ENCODE measurements at regions not wholly inside any gene's neighbourhood (a gene's known extent, or its start where the extent isn't known, plus 50 kb on each side); places are given as distances from the start of the nearest gene placed in this dataset.

- Histone ChIP-seq H3K9ac (ENCODE audit: low read length) (no peak overlapping the region), H3K27ac (ENCODE audit: low read depth, low read length) (no peak overlapping the region), H4K20me1 (ENCODE audit: insufficient read depth, low read length) (no peaks in the 10 kb centered on the region), H3K4me1 (ENCODE audit: insufficient read depth, low read length) (no peaks in the 10 kb centered on the region), H3K79me2 (ENCODE audit: insufficient read depth, low read length) (no peaks in the 10 kb centered on the region), H3K4me2 (ENCODE audit: low read length) (no peak overlapping the region), H3K4me3 (ENCODE audit: insufficient read depth, low read depth, low read length) (no peak overlapping the region), H3K36me3 (ENCODE audit: insufficient read depth, low read length) (no peaks in the 10 kb centered on the region), H3K9me3 (ENCODE audit: insufficient read depth, low read depth, low read length) (no peaks in the 10 kb centered on the region), H3K27me3 (ENCODE audit: insufficient read depth, low read length) (no peaks in the 10 kb centered on the region), H2AFZ (ENCODE audit: low read depth, low read length) (no peak overlapping the region)
- no peak for FAIRE-seq
- peaks cover 5% of the 10 kb centered on the region for H3K9me3 Mint-ChIP-seq (ENCODE audit: unreplicated experiment)
- no peak overlapping the region for H3K27ac Mint-ChIP-seq (ENCODE audit: unreplicated experiment)
- H3K36me3 Mint-ChIP-seq (ENCODE audit: low read depth, unreplicated experiment): no peaks in the 10 kb centered on the region
- DNase-seq (ENCODE audit: low read depth): peak; percentile 68
- TF ChIP-seq CTCF (IDR thresholded peaks at IDR 0.05; ENCODE audit: insufficient read depth, low read depth, low read length) (no peak), EZH2 (IDR thresholded peaks at IDR 0.05; ENCODE audit: insufficient read depth, low read length) (no peak)
- peaks cover 29% of the 10 kb centered on the region for H3K4me1 Mint-ChIP-seq (ENCODE audit: low read depth, unreplicated experiment)
- H3K27me3 Mint-ChIP-seq (ENCODE audit: low read depth, unreplicated experiment): peaks cover 7% of the 10 kb centered on the region
- no peak overlapping the region for H3K4me3 Mint-ChIP-seq (ENCODE audit: unreplicated experiment)
Measured at GRCh38 chr20:10798811-10799210, 125.0 kb upstream of the JAG1 start.

GRCh38 chr20:10799735-10800134, 125.9 kb upstream of the JAG1 start:
- Histone ChIP-seq H3K4me1 (ENCODE audit: insufficient read depth, low read length) (no peaks in the 10 kb centered on the region), H3K9me3 (ENCODE audit: insufficient read depth, low read depth, low read length) (no peaks in the 10 kb centered on the region), H4K20me1 (ENCODE audit: insufficient read depth, low read length) (no peaks in the 10 kb centered on the region), H3K4me2 (ENCODE audit: low read length) (no peak overlapping the region), H3K27me3 (ENCODE audit: insufficient read depth, low read length) (no peaks in the 10 kb centered on the region), H3K27ac (ENCODE audit: low read depth, low read length) (no peak overlapping the region), H3K36me3 (ENCODE audit: insufficient read depth, low read length) (no peaks in the 10 kb centered on the region), H2AFZ (ENCODE audit: low read depth, low read length) (no peak overlapping the region), H3K79me2 (ENCODE audit: insufficient read depth, low read length) (no peaks in the 10 kb centered on the region), H3K4me3 (ENCODE audit: insufficient read depth, low read depth, low read length) (no peak overlapping the region), H3K9ac (ENCODE audit: low read length) (no peak overlapping the region)
- TF ChIP-seq CTCF (IDR thresholded peaks at IDR 0.05; ENCODE audit: insufficient read depth, low read depth, low read length) (no peak), EZH2 (IDR thresholded peaks at IDR 0.05; ENCODE audit: insufficient read depth, low read length) (no peak)
- DNase-seq (ENCODE audit: low read depth) (no peak), FAIRE-seq (no peak)
- H3K36me3 Mint-ChIP-seq (ENCODE audit: low read depth, unreplicated experiment): no peaks in the 10 kb centered on the region
- peaks cover 29% of the 10 kb centered on the region for H3K4me1 Mint-ChIP-seq (ENCODE audit: low read depth, unreplicated experiment)
- no peak overlapping the region for H3K27ac Mint-ChIP-seq (ENCODE audit: unreplicated experiment)
- H3K4me3 Mint-ChIP-seq (ENCODE audit: unreplicated experiment): no peak overlapping the region
- peaks cover 7% of the 10 kb centered on the region for H3K27me3 Mint-ChIP-seq (ENCODE audit: low read depth, unreplicated experiment)
- peaks cover 5% of the 10 kb centered on the region for H3K9me3 Mint-ChIP-seq (ENCODE audit: unreplicated experiment)

GRCh38 chr20:10800288-10800687, 126.5 kb upstream of the JAG1 start:
- peaks cover 29% of the 10 kb centered on the region for H3K4me1 Mint-ChIP-seq (ENCODE audit: low read depth, unreplicated experiment)
- peaks cover 5% of the 10 kb centered on the region for H3K27me3 Mint-ChIP-seq (ENCODE audit: low read depth, unreplicated experiment)
- H2AFZ ChIP-seq (ENCODE audit: low read depth, low read length): no peak overlapping the region
- H3K9me3 ChIP-seq (ENCODE audit: insufficient read depth, low read depth, low read length): no peaks in the 10 kb centered on the region
- H3K4me3 Mint-ChIP-seq (ENCODE audit: unreplicated experiment): no peak overlapping the region
- no peak overlapping the region for H3K4me2 ChIP-seq (ENCODE audit: low read length)
- H3K27ac Mint-ChIP-seq (ENCODE audit: unreplicated experiment): no peak overlapping the region
- TF ChIP-seq EZH2 (IDR thresholded peaks at IDR 0.05; ENCODE audit: insufficient read depth, low read length): no peak
- TF ChIP-seq CTCF (IDR thresholded peaks at IDR 0.05; ENCODE audit: insufficient read depth, low read depth, low read length): no peak
- H3K4me3 ChIP-seq (ENCODE audit: insufficient read depth, low read depth, low read length): no peak overlapping the region
- H3K27ac ChIP-seq (ENCODE audit: low read depth, low read length): no peak overlapping the region
- H3K4me1 ChIP-seq (ENCODE audit: insufficient read depth, low read length): no peaks in the 10 kb centered on the region
- H3K36me3 ChIP-seq (ENCODE audit: insufficient read depth, low read length): no peaks in the 10 kb centered on the region
- no peaks in the 10 kb centered on the region for H3K36me3 Mint-ChIP-seq (ENCODE audit: low read depth, unreplicated experiment)
- no peak overlapping the region for H3K9ac ChIP-seq (ENCODE audit: low read length)
- no peaks in the 10 kb centered on the region for H3K79me2 ChIP-seq (ENCODE audit: insufficient read depth, low read length)
- no peak for DNase-seq (ENCODE audit: low read depth)
- no peaks in the 10 kb centered on the region for H3K27me3 ChIP-seq (ENCODE audit: insufficient read depth, low read length)
- H4K20me1 ChIP-seq (ENCODE audit: insufficient read depth, low read length): no peaks in the 10 kb centered on the region
- H3K9me3 Mint-ChIP-seq (ENCODE audit: unreplicated experiment): peaks cover 4% of the 10 kb centered on the region
- no peak for FAIRE-seq
